22Rv1 (cell line): ENCODE measurements at regions not wholly inside any gene's neighbourhood (a gene's known extent, or its start where the extent isn't known, plus 50 kb on each side); places are given as distances from the start of the nearest gene placed in this dataset.

ENCODE experiments used
- H3K27ac ChIP-seq: fragments of 450-650 bp; 2 replicates; pipeline ENCODE4 v1.5.1; 2017
- CTCF ChIP-seq: fragments of 450-650 bp; IDR thresholded peaks from 2 replicates; pipeline ENCODE4 v1.5.1; 2017; ENCODE audit warnings: mild to moderate bottlenecking
- ZFX ChIP-seq: fragments of 450-650 bp; IDR thresholded peaks from 2 replicates; pipeline ENCODE4 v1.6.1; 2017; ENCODE audit warnings: antibody characterized with exemption, borderline replicate concordance

GRCh38 chr12:92038476-92038875 lies 107.2 kb downstream of the BTG1 start:
- no peak overlapping the region for H3K27ac ChIP-seq
- TF ChIP-seq ZFX (no peak), CTCF (no peak)

GRCh38 chr12:92036771-92037453 lies 108.7 kb downstream of the BTG1 start:
- H3K27ac ChIP-seq: no peak overlapping the region
- no peak for TF ChIP-seq ZFX
- TF ChIP-seq CTCF: no peak

- no peak overlapping the region for H3K27ac ChIP-seq
- no peak for TF ChIP-seq CTCF
- no peak for TF ChIP-seq ZFX
Observed at GRCh38 chr12:92036061-92036620, 109.5 kb downstream of the BTG1 start.

DNA sequence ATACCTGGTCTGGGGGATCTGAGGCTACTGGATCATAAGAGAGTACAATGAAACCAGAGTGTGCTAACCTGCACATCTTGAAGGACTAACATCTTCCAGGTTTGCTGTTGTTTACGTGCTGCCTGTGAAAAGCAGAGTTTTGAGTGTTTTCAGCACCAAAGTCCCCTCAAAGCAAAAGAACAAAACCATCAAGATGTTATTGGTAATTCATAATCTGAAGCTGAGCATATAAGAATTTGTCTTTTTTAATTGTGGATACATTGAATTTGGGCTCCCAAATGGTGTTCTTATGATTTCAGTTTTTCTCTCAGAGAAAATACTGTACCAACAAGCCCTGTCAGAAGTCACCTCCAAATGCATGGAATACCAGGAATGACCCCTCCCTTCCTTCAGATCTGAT lies 110.2 kb downstream of the BTG1 start:
- peak overlapping the region; percentile 27 for H3K27ac ChIP-seq
- TF ChIP-seq ZFX (no peak), CTCF (no peak)

- TF ChIP-seq CTCF: no peak
- no peak for TF ChIP-seq ZFX
- H3K27ac ChIP-seq: peak overlapping the region; percentile 27
Observed at GRCh38 chr12:92034858-92035401, 110.7 kb downstream of the BTG1 start.

- TF ChIP-seq CTCF (no peak), ZFX (no peak)
- H3K27ac ChIP-seq: peak overlapping the region; percentile 27
Observed at GRCh38 chr12:92034083-92034482, 111.6 kb downstream of the BTG1 start.

DNA sequence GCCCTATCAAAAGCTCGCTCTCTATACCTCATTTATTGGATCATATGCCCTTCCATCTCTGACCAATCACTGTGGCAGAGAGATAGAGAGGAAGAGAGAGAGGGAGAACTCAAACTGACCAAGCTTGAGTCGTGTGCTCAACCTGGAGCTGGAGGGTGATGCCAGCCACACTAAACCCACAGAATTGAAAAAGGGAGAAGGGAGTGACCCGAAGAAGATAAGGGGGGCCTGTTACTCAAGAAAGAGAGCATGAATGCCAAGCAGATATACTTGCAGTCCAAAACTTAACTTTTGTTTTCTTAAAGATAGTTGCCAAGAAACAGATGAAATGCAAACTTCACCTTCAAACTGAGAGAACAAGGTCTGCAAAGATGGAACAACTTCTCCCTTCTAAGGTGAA lies 112.7 kb downstream of the BTG1 start:
- no peak overlapping the region for H3K27ac ChIP-seq

More for the DNA sequence above, 112.7 kb downstream of the BTG1 start:
- no peak for TF ChIP-seq ZFX
- TF ChIP-seq CTCF: no peak
